ENCODE measurements at regions not wholly inside any gene's neighbourhood (a gene's known extent, or its start where the extent isn't known, plus 50 kb on each side); places are given as distances from the start of the nearest gene placed in this dataset.

DNA sequence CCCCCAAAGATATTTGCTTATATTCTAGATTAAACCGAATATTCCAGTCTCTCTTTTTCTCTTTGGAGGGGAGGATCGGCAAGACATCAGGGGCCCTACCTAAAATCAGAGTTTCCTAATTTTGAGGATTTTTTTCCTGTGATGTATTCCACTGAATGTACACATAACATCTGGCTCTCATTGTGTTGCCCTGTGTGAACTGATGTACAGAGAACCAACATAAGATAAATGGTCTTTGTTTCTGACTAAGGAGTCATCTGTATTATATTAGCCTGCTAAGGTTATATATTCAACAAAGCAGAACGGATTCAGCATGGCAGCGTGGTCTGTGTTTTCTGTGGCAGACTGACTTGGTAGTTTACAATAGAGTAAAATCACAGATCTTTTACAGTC lies 114.8 kb upstream of the NCAM2 start:
- TF ChIP-seq, protein P1, sequence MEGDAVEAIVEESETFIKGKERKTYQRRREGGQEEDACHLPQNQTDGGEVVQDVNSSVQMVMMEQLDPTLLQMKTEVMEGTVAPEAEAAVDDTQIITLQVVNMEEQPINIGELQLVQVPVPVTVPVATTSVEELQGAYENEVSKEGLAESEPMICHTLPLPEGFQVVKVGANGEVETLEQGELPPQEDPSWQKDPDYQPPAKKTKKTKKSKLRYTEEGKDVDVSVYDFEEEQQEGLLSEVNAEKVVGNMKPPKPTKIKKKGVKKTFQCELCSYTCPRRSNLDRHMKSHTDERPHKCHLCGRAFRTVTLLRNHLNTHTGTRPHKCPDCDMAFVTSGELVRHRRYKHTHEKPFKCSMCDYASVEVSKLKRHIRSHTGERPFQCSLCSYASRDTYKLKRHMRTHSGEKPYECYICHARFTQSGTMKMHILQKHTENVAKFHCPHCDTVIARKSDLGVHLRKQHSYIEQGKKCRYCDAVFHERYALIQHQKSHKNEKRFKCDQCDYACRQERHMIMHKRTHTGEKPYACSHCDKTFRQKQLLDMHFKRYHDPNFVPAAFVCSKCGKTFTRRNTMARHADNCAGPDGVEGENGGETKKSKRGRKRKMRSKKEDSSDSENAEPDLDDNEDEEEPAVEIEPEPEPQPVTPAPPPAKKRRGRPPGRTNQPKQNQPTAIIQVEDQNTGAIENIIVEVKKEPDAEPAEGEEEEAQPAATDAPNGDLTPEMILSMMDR (IDR thresholded peaks at IDR 0.05 in 8 of 11, conservative IDR thresholded peaks at IDR 0.05 in 3 of 11), result no peak
- TF ChIP-seq POLR2AphosphoS5 (IDR thresholded peaks at IDR 0.05), result no peak
